Astrocyte of the spinal cord (primary cell): ENCODE measurements at regions not wholly inside any gene's neighbourhood (a gene's known extent, or its start where the extent isn't known, plus 50 kb on each side); places are given as distances from the start of the nearest gene placed in this dataset.

Source experiments
- DNase-seq: peaks from one replicate; pipeline ENCODE4 v3.0.0; 2011; ENCODE audit warnings: low read depth, low spot score
- H3K4me3 ChIP-seq: 2 replicates; pipeline ENCODE4 v1.5.1; 2011; ENCODE audit warnings: low read depth, mild to moderate bottlenecking, low read length, moderate library complexity
- in situ Hi-C: cut with HindIII; loops from 2 replicates; pipeline ENCODE4 v1.10.0; 2017; ENCODE audit warnings: low sequenced_read_pairs
- TF ChIP-seq, protein P1 (sequence below): IDR thresholded peaks from 2 replicates; pipeline ENCODE4 v1.5.1; 2012; ENCODE audit warnings: low read depth, mild to moderate bottlenecking, low read length, inconsistent platforms

DNA sequence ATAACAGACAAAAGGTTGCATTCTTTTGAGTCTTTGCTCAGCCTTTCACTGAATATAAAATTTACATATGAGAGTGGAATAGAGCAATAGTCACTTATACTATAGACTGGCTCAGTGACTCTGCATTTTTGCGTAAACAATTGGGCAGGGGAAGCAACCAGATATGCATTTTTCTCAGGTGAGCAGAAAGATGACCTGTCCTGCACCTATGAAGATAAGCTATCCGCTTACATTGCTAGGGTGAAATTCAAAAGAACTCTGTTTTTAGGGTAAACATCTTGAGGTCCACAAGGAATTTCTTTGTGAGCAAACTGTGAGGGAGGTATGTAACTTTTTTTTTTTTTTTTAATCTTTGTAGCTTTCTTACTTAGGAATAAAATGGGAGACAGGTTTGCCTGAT is 602.4 kb upstream of the PRKX start:
- in situ Hi-C loops: no loop called here
- TF ChIP-seq, protein P1, sequence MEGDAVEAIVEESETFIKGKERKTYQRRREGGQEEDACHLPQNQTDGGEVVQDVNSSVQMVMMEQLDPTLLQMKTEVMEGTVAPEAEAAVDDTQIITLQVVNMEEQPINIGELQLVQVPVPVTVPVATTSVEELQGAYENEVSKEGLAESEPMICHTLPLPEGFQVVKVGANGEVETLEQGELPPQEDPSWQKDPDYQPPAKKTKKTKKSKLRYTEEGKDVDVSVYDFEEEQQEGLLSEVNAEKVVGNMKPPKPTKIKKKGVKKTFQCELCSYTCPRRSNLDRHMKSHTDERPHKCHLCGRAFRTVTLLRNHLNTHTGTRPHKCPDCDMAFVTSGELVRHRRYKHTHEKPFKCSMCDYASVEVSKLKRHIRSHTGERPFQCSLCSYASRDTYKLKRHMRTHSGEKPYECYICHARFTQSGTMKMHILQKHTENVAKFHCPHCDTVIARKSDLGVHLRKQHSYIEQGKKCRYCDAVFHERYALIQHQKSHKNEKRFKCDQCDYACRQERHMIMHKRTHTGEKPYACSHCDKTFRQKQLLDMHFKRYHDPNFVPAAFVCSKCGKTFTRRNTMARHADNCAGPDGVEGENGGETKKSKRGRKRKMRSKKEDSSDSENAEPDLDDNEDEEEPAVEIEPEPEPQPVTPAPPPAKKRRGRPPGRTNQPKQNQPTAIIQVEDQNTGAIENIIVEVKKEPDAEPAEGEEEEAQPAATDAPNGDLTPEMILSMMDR: no peak
- H3K4me3 ChIP-seq: no peak overlapping the region
- DNase-seq: no peak

DNA sequence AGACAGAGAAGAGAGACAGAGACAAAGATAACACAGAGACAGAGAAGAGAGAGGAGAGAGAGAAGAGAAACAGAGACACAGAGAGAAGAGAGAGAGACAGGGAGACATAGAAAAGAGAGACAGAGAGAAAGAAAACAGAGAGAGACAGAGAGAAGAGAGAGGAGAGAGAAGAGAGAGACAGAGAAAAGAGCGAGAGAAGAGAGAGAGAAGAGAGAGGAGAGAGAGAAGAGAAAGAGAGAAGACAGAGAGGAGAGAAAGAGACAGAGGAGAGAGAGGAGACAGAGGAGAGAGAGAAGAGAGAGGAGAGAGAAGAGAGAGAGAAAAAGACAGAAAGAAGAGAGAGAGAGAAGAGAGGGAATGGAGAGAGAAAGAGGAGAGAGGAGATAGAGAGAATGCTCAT is 601.1 kb upstream of the PRKX start:
- DNase-seq: no peak
- TF ChIP-seq, protein P1: no peak
- H3K4me3 ChIP-seq: no peak overlapping the region
- in situ Hi-C loops: no loop called here

DNA sequence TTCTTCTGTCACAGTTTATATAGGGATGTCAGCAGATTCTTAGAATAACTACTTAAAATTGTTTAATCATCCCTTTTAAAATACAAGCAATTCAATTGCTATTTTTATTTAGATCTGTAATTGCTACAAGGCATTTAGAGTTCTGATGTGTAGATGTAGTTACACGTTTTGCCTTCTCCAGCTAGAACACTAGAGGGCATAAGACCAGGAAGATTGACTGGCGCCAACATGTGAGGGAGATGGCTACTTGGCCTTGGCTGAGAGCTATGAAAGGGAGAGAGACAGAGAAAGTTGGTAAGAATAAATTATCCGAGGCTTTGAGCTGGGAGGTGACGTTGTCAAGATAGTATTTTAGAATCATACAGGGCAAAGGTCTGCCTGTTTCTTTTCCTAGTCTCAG is 563.7 kb upstream of the PRKX start:
- TF ChIP-seq, protein P1: no peak
- H3K4me3 ChIP-seq: no peak overlapping the region
- DNase-seq: no peak
- in situ Hi-C loops: no loop called here

DNA sequence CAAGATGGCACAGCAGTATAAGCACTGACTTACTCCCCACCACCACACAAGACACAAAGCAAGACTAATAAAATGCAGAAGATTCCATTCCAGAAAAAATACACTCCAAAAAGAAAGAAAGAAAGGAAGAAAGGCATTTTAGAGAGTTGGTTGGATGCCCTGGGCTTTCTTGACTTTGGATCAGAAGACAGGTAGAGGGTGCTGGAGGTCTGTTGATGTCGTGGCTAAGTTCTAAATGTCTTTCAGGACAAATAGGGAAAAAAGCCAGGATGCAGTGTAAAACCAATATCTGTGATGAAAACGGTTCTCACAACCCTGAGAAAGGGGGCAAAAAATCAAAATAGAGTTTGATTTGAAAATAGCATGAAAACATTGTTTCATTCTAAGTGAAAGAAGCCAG is 555.2 kb upstream of the PRKX start:
- no peak for DNase-seq
- TF ChIP-seq, protein P1: no peak
- no peak overlapping the region for H3K4me3 ChIP-seq
- in situ Hi-C loops: no loop called here

DNA sequence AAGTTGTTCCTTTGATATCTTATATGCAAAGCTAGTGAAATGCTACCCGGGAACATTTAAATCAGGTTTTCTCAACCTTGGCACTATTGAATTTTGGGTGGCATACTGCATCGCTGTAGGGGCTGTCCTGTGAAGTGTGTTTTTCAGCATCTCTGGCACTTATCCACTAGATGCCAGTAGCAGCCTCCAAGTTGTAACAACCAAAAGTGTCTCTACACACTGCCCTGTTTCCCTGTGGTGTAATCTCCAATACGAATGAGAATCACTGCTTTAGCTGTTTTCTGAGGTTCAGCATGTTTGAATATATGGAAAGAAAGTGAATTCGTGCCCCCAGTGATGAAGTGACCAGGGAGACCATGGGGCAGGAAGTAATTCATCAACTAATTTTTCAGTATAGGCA is 551.6 kb upstream of the PRKX start:
- TF ChIP-seq, protein P1: no peak
- no peak overlapping the region for H3K4me3 ChIP-seq
- in situ Hi-C loops: no loop called here
- no peak for DNase-seq

DNA sequence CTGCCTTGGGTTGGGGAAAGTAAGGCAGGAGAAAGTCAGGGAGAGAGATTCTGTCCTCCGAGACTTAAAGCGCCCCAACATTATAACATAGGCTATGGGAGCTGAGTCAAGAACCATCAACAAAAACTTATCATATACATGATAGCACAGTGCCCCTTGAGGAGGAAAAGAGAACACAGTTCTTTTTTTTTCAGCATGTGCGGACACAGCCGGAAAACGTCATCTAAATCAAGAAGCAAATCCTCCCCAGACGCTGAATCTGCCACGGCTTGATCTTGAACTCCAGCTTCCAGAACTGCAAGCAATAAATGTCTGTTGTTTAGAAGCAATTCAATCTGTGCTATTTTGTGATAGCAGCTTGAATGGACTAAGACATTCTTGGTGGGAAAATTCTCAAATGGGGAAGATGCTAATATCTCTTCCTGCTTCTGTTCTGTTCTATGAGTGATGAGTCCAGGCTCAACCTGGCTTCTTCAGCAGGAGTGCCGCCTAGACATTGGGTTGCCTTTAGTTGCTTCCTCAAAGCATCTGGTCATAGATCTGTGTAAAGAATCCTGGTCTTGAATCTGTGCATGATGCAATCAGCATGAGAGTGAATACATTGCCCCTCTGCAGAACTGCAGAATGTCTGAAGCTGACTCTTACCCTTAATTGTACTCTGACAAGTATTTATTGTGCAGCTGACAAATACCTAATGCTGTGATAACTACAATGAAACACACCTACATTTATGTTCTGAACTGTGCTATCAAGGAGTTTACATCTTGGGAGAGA is 549.8 kb upstream of the PRKX start:
- no peak for DNase-seq
- no peak overlapping the region for H3K4me3 ChIP-seq
- in situ Hi-C loops: no loop called here
- TF ChIP-seq, protein P1: no peak
